Thyroid gland (tissue), 4 donors: ENCODE measurements at regions not wholly inside any gene's neighbourhood (a gene's known extent, or its start where the extent isn't known, plus 50 kb on each side); places are given as distances from the start of the nearest gene placed in this dataset.

Source experiments
- DNase-seq, 2 donors: peaks; one replicate each; pipeline ENCODE4 v3.0.0-alpha.2; 2019
- H3K27ac ChIP-seq, 3 donors: fragments of 200-600 bp; sonication (generic); 1 replicate in 2 of 3; 2 replicates in 1 of 3; pipeline ENCODE4 v1.5.1; 2016 to 2019; ENCODE audit warnings: mild to moderate bottlenecking in 1 of 3, moderate library complexity in 1 of 3
- H3K27me3 ChIP-seq: fragments of 200-600 bp; sonication (generic); one replicate; pipeline ENCODE4 v1.5.1; 2019
- H3K36me3 ChIP-seq, 2 donors: fragments of 200-600 bp; sonication (generic); one replicate each; pipeline ENCODE4 v1.5.1; 2016 to 2019
- H3K4me1 ChIP-seq, 2 donors: fragments of 200-600 bp; sonication (generic); one replicate each; pipeline ENCODE4 v1.5.1; 2017 to 2019
- H3K4me3 ChIP-seq, 3 donors: fragments of 200-600 bp; sonication (generic); replicated peaks in 1 of 3; 1 replicate in 2 of 3; 2 replicates in 1 of 3; pipeline ENCODE4 v1.5.1; 2016; ENCODE audit warnings: mild to moderate bottlenecking in 1 of 3
- H3K9me3 ChIP-seq: fragments of 200-600 bp; sonication (generic); one replicate; pipeline ENCODE4 v1.5.1; 2017
- CTCF ChIP-seq, 6 experiments: fragments of 200-600 bp in 3 of 6; fragments of 450-650 bp in 3 of 6; sonication (generic) in 3 of 6; IDR thresholded peaks; one replicate each; pipeline ENCODE4 v1.5.1; 2016 to 2019; ENCODE audit warnings: antibody characterized with exemption in 6 of 6, mild to moderate bottlenecking in 2 of 6, inconsistent platforms in 1 of 6, moderate library complexity in 1 of 6
- POLR2A ChIP-seq, 2 donors: fragments of 450-650 bp; IDR thresholded peaks; one replicate each; pipeline ENCODE4 v1.6.1; 2017; ENCODE audit warnings: antibody characterized with exemption in 2 of 2, mild to moderate bottlenecking in 2 of 2, moderate library complexity in 1 of 2
- WGBS, 2 donors: methylation state at CpG; one replicate each; pipeline ENCODE4 v1.1.5; 2017; 5-methylcytosine and 5-hydroxymethylcytosine counted together
- intact Hi-C: fragments of 100-400 bp; cut with DNase I; formaldehyde crosslinking; loops from one replicate; pipeline ENCODE4 v1.15.1; 2023

DNA sequence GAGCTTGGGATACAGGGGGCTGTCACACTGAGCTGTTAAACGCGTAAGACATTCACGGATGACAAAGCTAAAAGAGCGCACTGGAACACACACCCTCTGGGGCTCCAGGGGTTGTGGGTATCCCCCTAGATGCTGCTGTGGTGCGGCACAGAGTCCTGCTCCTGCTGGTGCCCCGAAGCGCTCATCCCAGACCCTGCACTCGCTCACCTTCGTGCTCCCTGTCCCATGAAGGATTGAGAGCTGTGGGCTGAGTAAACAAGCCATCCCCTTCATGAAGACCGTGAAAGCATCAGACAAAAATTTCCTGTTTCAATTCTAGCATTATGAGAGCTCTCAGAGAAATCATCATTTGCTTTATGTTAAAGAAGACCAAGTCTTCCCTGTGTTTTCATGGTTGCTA, 463.5 kb upstream of the ADGRL2 start:
- Histone ChIP-seq H3K27me3 (no peaks in the 10 kb centered on the region), H3K9me3 (no peaks in the 10 kb centered on the region), H3K27ac (peak overlapping the region; percentile 55 to 77 (median 75)), H3K4me3 (no peak overlapping the region), H3K36me3 (no peaks in the 10 kb centered on the region), H3K4me1 (peaks cover 34 to 48% of the 10 kb centered on the region in 2 donors)
- intact Hi-C loops = no loop called here
- TF ChIP-seq CTCF (IDR thresholded peaks at IDR 0.05) (no peak), POLR2A (IDR thresholded peaks at IDR 0.05) (no peak)
- peak; percentile 56 to 60 for DNase-seq
- WGBS, 2 donors = 57 to 71% methylated on average over 10 of the region's 10 CpGs

GRCh38 chr1:81335876-81336275, 464.9 kb upstream of the ADGRL2 start:
- no peak for TF ChIP-seq CTCF (IDR thresholded peaks at IDR 0.05)
- TF ChIP-seq POLR2A (IDR thresholded peaks at IDR 0.05) = no peak
- no peak for DNase-seq
- Histone ChIP-seq H3K36me3 (no peaks in the 10 kb centered on the region), H3K9me3 (no peaks in the 10 kb centered on the region), H3K27me3 (no peaks in the 10 kb centered on the region), H3K4me3 (no peak overlapping the region), H3K27ac (no peak overlapping the region), H3K4me1 (peaks cover 31 to 38% of the 10 kb centered on the region in 2 donors)
- 71 to 89% methylated on average over 2 of the region's 2 CpGs for WGBS, 2 donors
- intact Hi-C loops = no loop called here

GRCh38 chr1:81330521-81330920, 470.2 kb upstream of the ADGRL2 start:
- no peak for TF ChIP-seq CTCF (IDR thresholded peaks at IDR 0.05)
- no peak for TF ChIP-seq POLR2A (IDR thresholded peaks at IDR 0.05)
- WGBS, 2 donors = 82% methylated on average over 2 of the region's 2 CpGs
- peaks cover 3 to 5% of the 10 kb centered on the region in 2 donors for H3K4me1 ChIP-seq
- H3K4me3 ChIP-seq = no peak overlapping the region
- no peak overlapping the region for H3K27ac ChIP-seq
- intact Hi-C loops = no loop called here
- H3K36me3 ChIP-seq = no peaks in the 10 kb centered on the region
- H3K27me3 ChIP-seq = no peaks in the 10 kb centered on the region
- DNase-seq = no peak
- H3K9me3 ChIP-seq = no peaks in the 10 kb centered on the region

DNA sequence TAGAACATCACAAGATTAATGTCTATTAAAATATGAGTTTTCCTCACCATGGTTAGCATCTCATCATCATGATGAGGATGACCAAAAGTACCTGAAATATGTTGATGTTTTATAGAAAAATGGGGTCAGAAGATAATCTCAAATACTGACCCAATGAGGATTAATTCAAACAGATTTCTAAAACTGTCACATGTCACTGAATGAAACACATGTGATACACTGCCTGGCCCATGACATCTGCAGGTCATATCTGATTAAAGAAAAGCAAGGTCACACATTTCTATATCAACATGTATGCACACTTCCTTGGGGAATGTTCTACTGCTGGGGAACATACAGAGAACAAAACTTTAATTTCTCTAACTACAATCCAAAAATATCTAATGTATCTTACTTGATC, 470.6 kb upstream of the ADGRL2 start:
- no peaks in the 10 kb centered on the region for H3K36me3 ChIP-seq
- no peaks in the 10 kb centered on the region for H3K9me3 ChIP-seq
- H3K27ac ChIP-seq = no peak overlapping the region
- no peaks in the 10 kb centered on the region for H3K27me3 ChIP-seq
- H3K4me3 ChIP-seq = no peak overlapping the region
- H3K4me1 ChIP-seq = peaks cover 7 to 9% of the 10 kb centered on the region in 2 donors
- intact Hi-C loops = no loop called here
- DNase-seq = no peak
- TF ChIP-seq POLR2A (IDR thresholded peaks at IDR 0.05) (no peak), CTCF (IDR thresholded peaks at IDR 0.05) (no peak)

DNA sequence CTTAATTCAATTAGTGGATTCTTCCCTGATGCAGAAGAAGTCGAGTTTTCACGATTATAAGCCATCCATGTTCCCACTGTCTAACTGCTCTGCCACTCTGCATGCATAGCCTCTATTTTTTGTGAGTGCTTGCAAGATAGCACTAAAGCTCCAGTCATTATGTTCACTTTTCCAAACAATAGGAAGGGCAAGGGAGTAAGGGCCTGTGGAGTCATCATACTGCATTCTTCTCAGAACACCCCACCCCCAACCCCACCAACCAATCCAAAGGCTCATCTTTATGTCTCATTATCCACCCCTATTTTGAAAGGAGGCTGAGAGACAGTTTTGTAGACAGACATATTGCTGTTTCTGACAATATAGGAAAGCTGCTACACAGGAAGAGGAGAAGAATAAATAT, 471.7 kb upstream of the ADGRL2 start:
- intact Hi-C loops = no loop called here
- H3K27me3 ChIP-seq = no peaks in the 10 kb centered on the region
- WGBS, 2 donors = 69 to 92% methylated on average over 2 of the region's 2 CpGs
- no peak overlapping the region for H3K27ac ChIP-seq
- peaks cover 9 to 17% of the 10 kb centered on the region in 2 donors for H3K4me1 ChIP-seq
- H3K9me3 ChIP-seq = no peaks in the 10 kb centered on the region
- no peak for TF ChIP-seq CTCF (IDR thresholded peaks at IDR 0.05)
- TF ChIP-seq POLR2A (IDR thresholded peaks at IDR 0.05) = no peak
- no peak for DNase-seq
- no peak overlapping the region for H3K4me3 ChIP-seq
- no peaks in the 10 kb centered on the region for H3K36me3 ChIP-seq
